Caki2 (cell line): ENCODE measurements at regions not wholly inside any gene's neighbourhood (a gene's known extent, or its start where the extent isn't known, plus 50 kb on each side); places are given as distances from the start of the nearest gene placed in this dataset.

Experiments used
- DNase-seq: peaks from one replicate; pipeline ENCODE4 v3.0.0-alpha.2; 2015; ENCODE audit warnings: low read depth
- in situ Hi-C: cut with HindIII; loops from 2 replicates; pipeline ENCODE4 v1.10.0; 2016; ENCODE audit warnings: low sequenced_read_pairs, low pct_unique_long_range_greater_than_20kb, mixed read lengths

DNA sequence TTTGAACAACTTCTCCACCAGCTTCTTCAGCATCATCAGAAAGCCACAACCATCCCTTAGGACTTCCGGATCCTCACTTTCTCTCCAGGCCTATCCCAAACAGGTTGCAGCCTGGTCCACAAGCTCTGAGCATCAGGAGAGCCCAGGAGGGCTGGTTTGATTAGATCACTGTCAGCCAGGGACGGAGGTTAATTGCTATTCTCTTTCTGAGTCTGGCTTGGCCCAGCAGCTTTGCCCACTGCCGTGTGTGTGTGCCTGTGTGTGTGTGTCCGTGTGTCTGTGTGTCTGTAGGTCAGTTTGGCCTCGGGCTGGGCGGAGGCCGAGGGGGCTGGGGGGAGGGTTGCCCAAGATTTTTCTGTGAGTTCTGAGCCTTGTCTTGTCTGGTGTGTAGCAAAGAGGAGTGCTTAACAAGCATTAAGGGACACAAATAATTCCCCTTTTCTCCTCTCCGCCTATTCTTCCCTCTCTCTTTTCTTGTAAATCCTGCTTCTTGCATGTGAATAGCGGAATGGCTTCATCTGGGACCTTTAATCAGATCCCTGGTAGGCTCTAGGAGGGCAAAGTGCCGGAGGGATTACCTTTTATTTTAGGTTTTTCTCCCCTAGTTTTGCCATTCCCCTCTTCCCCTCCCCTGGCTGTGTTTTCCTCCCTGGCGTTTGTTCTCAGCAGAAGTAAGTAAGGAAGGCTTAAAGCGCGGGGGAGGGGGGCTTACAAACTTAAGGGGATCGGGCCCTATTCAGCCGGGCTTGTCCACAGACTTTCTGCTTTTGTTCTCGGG is 138.2 kb upstream of the LHX5 start:
- in situ Hi-C loops: no loop called here
- DNase-seq: no peak

DNA sequence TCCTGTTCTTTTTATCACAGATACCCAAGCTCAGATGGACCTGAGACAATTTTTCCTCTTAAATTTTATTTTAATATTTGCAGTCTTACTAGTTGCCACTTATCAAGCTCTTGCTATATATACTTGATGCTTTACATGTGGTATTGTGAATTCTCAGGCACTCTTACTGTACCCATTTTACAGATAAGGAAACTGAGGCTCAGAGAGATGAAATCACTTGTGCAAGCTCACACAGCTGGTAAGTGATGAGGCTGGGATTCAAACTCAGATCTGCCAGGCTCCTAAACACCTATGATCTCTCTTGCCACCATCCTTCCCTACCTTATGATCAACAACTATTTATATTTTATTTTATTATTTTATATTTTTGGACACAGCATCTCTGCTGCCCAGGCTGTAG is 133.0 kb upstream of the LHX5 start:
- in situ Hi-C loops: no loop called here

DNA sequence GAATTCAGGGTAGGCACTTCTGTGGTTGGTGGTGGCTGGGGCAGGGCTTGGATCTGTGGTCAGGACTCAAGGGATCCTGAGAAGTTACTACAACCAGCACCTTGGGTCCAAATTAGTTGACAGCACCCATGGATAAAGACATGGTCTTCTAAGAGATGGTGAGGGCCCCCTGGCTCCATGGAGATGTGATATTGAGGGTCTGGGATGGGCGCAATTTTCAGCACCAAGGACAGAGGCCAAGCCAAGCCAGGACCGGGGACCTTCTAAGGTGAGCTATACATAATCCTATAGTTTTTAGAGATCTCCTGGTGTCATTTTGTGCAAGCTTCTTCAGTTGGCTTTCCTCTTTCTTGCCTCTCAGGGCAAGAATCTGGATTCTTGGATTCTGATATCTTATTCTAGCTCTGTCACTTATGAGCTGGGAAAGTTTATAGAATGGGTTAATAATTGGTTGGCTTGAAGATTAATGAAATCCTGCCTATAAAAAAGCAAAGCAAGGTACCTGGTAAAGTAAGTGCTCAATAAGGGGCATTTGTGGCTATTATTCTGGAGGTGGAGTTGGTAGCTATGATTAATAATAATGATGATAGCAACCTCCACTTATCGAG is 130.1 kb upstream of the LHX5 start:
- DNase-seq: no peak
- in situ Hi-C loops: no loop called here

More for the DNA sequence above, 133.0 kb upstream of the LHX5 start:
- no peak for DNase-seq

DNA sequence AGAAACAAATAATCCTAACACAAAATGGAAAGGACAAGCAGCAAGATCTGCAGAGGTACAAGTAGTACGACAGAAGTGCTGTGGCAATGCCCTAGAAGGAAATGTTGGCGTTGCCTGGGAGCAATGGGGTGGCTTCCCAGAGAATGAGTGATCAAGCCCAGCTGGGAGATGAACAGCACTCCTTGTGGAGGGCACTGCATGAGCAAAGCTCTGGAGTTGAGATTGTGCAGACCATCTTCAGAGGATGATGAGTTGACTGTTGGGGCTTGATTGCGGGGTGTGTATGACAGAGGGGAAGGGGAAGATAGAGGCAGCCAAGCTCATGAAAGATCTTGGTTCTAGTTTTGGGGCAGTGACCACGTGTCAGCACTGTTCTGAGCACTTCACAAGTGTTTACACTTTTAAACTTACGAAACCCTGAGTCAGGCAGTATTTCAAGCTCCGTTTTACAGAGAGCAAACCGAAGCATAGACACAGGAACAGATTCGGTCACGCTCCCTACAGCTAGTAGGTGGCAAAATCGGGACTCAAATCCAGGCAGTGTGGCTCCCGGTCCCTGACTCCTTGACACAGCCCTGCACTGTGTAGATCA is 127.2 kb upstream of the LHX5 start:
- no peak for DNase-seq
- in situ Hi-C loops: no loop called here

DNA sequence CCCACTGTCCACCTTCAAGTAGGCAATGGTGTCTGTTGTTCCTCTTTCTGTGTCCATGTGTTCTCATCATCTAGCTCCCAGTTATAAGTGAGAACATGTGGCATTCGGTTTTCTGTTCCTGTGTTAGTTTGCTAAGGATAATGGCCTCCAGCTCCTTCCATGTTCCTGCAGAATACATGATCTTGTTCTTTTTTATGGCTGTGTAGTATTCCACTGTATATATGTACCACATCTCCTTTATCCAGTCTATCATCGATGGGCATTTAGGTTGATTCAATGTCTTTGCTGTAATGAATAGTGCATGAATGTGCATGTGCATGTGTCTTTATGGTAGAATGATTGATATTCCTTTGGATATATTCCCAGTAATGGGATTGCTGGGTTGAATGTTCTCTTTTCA is 123.3 kb upstream of the LHX5 start:
- no peak for DNase-seq
- in situ Hi-C loops: no loop called here

DNA sequence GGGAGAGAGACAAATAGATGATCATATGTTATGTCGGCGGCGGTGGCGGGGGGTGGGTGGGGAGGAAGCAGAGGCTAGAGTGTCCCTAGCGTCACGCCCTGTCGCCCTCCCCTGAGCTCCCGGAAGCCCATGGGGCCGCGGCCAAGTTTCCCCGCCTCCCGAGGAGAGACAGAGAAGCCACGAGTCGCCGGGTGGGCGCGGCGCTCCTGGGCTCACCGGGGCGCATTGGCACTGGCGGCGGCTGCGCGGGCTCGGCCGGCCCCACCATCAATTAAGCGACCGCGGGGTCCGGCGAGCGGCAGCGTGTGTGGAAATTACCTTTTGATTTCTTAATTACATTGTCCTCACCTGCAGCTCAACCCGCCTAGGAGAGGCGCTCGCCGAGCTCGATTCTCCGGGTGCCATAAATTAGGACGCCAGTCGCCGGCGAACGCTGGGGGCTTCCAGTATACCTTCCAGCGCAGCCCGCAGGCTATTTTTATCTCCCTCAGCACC is 119.9 kb upstream of the LHX5 start:
- peak; percentile 9 for DNase-seq
- in situ Hi-C loops: no loop called here

DNA sequence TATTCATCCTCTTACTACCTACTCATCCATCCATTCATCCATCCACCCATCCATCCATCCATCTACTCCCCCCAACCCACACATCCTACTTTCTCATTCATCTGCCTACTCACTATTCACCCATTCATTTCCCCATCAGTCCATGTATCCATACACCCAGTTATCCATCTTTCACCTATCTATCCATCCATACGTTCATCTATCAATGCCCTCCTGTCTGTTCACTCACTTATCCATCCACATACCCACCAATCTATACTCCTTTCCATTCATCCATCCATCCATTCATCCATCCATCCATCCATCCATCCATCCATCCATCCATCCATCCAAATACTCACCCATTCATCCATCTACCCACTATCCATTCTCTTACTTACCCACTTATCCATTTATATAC is 117.8 kb upstream of the LHX5 start:
- no peak for DNase-seq
- in situ Hi-C loops: no loop called here

DNA sequence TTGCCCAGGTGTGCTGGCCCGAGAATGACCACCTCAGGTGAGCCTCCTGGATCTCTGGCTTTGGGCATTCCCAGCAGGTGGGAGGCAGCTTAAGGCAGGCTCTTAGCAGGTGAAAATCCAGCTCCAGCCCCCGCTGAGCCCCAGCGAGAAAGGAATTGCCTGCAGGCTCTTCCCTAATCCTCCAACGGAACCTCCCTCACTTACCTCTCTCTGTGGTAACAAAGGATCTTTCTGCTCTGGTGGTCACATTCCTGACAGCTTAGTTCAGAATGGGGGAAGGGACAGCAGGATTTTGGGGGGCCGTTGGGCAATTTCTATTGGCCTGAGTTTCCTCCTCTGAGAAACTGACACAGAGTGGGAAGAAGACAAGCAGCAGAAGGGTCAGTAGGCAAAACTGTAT is 116.0 kb upstream of the LHX5 start:
- in situ Hi-C loops: no loop called here
- no peak for DNase-seq

DNA sequence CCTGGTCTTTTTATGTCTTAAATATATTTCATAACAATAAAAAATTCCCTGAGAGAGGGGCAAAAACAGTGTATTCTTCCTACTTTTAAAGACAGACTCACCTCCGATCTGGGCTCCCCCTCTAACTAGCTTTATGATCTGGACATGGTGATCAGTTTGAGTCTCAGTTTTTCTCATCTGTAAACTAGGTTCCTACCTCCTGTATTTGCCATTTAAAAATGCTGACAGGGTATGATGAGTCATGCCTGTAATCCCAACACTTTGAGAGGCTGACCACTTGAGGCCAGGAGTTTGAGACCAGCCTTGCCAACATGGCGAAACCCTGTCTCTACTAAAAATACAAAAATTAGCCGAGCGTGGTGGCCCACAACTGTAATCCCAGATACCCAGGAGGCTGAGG is 114.8 kb upstream of the LHX5 start:
- no peak for DNase-seq
- in situ Hi-C loops: no loop called here

DNA sequence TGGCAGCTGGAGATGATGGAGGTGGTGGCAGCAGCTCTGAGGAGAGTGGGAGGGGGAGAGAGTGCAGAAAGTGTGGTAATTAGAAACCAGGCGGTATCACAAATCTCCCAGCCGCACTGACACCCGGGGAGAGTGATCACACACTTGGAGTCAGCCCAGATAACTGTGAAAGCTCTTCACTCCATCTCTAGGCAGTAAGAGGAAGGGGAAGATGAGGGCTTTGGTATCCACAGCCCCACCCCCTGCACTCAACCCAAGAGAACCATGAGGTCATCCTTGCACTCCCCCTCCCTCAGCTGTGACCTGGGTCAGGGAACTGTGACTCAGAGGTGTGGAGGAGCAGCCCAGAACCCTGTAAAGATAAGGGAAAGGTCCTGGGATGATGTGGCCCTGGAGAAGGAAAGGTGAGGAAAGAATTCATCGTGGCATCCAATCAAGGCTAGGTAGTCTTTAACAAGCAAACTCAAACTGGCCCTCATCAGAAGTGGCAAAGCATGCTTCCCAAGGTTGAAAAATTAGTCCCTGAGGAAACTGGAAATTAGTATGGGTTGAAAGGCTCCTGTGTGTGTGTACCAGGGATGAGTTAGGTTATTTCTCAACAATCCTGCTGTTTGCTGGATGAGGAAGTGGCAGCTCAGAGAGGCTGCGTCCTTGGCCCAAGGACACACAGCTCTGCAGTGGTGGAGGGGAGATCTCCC is 111.0 kb upstream of the LHX5 start:
- in situ Hi-C loops: no loop called here
- DNase-seq: no peak

DNA sequence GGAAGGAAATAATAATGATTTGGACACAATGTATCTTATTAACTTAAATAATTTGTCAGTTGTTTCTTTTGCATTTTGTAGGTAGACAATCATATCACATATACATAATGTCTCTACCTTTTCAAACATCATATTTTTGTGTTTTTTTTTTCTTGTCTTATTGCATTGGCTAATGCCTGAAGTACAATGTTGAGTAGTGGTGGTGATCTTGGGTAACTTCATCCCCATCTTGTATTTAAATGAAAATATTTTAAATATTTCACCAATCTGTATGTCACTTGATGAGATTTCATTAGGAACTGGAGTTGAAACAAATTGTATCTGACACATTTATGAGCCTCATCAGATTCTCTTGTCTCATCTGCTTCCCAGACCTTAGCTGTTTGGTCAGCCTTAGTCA is 109.7 kb upstream of the LHX5 start:
- DNase-seq: no peak
- in situ Hi-C loops: no loop called here

DNA sequence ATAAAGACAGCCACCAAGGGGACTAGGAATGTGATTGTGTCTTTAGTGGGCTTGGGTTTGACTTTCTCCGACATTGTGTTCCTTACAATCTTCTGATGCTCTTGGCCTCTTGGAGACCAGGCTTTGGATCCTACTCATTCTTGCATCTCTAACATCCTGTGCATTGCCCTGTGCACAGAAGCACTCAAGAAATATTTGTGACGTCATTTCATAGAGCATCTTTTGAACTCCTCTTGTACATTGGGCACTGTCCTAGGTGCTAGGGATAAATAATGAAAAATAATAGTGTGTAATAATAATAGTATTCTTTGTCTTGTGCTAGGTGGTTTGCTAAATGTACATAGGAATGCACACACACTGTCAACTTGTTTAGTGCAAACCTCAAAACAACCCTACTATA is 108.8 kb upstream of the LHX5 start:
- no peak for DNase-seq
- in situ Hi-C loops: no loop called here

DNA sequence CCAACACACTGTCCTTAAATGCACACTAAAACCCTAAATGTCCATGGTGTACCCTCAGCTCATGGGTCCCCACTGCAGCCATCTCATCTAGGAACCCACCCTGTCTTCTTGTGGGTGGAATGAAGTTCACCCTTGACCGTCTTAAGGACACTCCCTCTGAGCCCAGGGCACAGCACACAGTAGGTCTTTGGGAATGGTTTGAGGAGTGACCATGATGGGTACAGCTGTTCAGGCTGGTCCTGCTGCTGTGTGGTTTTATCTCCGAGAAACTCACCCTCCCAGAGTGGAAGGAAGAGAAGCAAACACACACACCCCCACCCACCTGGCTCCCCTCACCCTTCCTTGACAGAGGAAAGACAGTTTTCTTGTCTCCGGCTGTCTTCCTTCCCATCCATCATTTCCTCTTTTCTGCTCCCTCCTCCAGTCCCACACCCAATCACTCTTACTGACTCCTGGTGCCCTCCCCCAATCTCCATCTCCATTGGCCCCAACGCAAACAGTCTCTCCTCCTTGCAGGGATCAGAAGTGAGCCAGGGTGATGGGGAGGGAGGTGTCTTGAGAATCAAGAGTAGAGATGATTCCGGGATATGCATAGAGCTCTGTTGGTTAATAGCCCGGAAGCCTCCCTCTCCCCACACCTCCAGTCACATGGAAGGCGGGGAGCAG is 105.9 kb upstream of the LHX5 start:
- in situ Hi-C loops: no loop called here
- no peak for DNase-seq

DNA sequence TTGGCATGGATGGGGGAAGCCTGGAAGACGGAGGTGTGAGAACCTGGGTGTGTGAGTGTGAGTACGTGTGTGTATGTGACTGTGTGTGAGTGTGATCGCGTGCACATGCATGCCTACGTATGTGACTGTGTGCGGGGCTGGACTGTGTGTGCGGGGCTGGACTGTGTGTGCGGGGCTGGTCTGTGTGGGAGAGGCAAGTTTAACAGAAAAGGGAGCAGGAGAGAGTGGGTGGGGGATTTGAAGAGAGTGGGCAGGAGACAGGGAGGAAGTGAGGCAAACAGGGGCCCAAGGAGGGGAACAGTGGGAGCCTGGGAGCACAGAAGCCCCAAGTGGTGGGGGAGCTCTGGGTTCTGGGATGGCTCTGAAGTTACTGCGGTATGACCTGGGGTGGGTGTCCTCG is 103.7 kb upstream of the LHX5 start:
- in situ Hi-C loops: no loop called here
- no peak for DNase-seq

DNA sequence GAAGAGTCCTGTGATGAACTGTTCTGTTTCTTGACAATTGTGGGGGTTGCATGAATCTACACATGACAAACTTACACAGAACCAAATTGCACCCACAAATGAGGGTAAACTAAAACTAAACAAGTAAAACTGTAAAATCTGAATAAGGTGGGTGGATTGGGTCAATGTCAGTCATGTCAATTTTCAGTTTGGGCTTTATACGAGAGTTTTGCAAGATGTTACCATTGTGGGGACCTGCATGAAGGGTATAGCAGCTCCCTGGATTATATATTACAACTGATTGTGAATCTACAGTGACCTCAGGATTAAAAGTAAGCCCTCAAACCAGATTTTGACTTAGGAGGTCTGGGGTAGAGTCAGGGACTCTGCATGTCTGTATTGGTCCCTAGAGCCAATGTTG is 101.5 kb upstream of the LHX5 start:
- in situ Hi-C loops: no loop called here
- DNase-seq: no peak

DNA sequence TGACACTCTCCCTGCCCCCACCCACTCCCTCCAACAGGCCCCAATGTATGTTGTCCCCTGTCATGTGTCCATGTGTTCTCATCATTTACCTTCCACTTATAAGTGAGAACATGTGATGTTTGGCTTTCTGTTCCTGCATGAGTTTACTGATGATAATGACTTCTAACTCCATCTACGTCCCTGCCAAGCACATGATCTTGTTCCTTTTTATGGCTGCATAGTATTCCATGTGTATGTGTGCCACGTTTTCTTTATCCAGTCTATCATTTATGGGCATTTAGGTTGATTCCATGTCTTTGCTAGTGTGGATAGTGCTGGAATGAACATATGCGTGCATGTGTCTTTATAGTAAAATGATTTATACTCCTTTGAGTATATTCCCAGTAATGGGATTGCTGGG is 100.0 kb upstream of the LHX5 start:
- in situ Hi-C loops: no loop called here
- DNase-seq: no peak

DNA sequence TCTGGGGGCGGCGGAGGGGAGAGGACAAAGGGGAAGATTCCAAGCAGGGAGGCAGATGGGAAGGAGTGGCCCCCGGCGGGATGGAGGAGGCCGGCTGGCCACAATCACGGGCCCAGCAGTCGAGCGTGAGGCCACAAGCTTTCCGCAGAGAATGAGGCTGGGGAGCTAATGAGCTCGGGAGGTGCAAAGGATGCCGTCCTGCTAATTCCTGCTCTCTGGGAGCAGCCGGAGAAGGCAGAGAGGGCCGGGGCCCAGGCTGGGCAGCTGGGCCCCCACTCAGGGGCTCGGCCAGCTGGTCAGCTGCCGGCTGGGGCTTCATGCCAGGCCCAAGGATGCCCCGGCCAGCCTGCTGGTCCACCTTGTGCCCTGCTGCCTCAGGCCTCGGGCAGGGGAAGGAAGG is 98.1 kb upstream of the LHX5 start:
- in situ Hi-C loops: no loop called here
- no peak for DNase-seq

DNA sequence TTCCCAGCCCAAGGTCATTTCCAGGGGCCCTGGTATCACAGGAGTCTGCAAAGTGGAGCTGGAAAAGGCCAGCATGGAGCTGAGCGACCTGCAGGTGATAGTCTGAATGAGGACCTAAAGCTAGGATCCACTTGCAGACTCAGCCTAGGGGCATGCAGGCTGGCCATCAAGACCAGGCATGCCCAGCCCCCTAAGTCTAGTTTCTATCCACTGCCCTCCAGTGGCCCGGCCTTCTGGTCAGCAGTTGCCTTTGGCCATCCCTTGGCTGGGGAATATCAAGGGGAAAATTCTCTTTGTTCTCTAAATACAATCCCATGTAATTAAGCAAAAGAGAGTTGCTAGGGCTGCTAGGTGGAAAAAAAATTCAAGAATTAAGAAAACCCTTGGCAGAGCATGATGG is 96.3 kb upstream of the LHX5 start:
- in situ Hi-C loops: no loop called here
- DNase-seq: no peak

DNA sequence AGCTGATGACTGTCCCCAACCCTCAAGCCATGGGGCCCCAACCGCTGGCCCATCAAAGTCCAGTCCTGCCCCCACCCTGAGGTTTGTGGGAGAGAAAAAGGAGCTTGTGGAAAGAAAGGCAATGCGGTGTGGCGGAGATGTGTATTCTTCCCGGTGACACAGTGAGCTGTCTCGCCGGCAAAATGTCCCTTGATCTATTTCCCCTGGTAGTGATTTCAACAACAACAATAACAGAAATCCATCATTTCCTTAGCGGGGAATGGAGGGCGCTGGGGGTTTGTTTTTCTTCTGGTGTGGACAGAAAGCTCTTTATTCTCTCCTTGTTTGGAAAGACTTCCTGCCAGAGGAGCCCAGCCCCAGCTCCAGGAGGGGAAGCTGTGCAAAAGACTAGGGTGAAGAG is 93.7 kb upstream of the LHX5 start:
- in situ Hi-C loops: no loop called here
- DNase-seq: no peak
